Right kidney (tissue), 1 donor: ENCODE measurements at regions not wholly inside any gene's neighbourhood (a gene's known extent, or its start where the extent isn't known, plus 50 kb on each side); places are given as distances from the start of the nearest gene placed in this dataset.

Source experiments
- DNase-seq: peaks from one replicate; pipeline ENCODE4 v3.0.0-alpha.2; 2016

DNA sequence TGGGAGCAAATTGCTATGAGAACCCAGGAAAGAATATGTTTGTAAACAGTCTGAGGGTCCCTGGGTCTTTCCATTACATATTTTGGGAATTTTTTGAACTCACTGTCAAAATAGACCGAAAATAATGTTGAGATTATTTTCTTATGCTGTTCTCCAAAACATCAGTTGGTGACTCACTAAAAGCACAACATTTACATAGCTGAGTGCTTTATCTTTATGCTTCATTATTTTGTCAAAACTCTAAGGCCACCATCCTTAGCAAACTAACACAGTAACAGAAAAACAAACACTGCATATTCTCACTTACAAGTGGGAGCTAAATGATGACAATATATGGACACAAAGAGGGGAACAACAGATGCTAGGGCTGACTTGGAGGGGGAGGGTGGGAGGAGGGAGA is 459.3 kb downstream of the ADGRL2 start:
- no peak for DNase-seq

GRCh38 chr1:82258887-82259286 is 458.2 kb downstream of the ADGRL2 start:
- no peak for DNase-seq

GRCh38 chr1:82246050-82246449 is 445.3 kb downstream of the ADGRL2 start:
- no peak for DNase-seq

- DNase-seq: no peak
These were observed 444.7 kb downstream of the ADGRL2 start for GRCh38 chr1:82245345-82246014.

DNA sequence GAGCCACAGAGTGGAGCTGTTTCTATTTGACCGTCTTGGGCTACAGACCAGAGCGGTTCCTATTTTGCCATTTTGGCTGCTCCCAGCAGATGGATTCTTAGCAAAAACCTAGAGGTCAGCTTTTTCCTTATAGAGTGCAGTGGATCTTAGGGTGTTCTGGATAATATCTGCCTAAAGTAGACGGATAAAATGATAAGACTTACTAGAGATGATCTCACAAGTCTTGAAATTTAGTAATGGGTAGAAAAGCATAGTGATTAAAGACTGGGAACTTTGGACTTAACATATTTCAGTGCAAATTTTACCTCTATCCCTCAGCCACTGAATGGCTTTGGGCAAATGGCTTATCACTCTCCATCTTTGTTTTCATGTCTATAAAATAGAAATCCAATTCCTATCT is 439.8 kb downstream of the ADGRL2 start:
- DNase-seq: no peak

DNA sequence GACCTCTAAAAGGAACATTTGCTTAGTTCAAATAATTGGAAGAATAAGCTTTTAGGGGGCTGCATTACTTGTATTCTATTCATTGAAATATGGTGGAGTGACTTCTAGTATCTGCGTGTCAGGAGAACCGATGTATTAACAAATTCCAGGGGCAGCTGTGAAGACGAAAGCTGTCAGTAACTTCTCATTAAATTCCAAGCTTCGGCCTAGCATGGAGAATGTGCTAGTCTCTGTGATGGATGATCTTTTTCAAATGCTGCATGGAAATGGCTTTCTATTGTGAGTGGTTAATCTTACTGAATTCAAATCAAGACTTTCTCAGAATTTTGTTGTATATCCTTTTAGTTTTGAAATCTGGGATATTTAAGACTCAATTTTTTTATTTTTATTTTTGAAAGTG is 429.9 kb downstream of the ADGRL2 start:
- no peak for DNase-seq

DNA sequence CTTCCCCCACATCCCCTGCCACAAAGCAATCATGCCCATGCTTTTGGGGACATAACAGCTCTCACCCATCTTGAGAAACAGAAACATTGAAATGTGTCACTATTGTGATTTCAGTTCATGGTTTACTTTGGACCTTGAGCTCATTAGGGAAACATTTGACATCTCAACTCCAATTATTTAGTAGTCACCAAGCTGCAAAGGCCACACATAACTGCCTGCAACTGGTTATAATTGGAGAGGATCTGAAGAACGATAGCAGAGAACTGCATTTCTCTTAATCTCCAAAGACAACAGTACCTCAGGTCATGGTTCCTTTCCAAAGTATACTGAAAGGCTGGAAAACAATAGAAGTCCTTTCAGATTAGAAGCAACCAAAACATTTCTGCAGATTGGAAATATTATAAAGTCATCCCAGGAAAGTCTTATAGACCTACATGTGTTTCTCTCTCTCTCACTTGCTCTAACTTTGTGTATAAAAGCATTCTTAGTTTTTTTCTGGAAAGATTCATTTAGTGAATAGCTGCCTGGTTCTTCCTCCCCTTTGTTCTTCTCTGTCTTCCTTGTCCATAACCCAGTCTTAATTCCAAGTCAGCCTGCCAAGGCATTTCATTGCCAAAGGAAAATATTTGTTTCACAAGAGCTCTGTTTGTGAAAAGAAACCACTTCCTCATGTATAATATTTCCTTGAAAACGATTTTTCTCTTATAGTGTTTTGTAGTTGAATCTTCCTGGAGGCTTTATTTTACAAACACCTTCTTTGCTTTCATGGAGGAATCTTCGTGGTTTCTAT is 426.8 kb downstream of the ADGRL2 start:
- no peak for DNase-seq

- DNase-seq: no peak
These were observed 425.4 kb downstream of the ADGRL2 start for GRCh38 chr1:82226186-82226505.

- DNase-seq: no peak
These were observed 424.9 kb downstream of the ADGRL2 start for GRCh38 chr1:82225421-82226185.

DNA sequence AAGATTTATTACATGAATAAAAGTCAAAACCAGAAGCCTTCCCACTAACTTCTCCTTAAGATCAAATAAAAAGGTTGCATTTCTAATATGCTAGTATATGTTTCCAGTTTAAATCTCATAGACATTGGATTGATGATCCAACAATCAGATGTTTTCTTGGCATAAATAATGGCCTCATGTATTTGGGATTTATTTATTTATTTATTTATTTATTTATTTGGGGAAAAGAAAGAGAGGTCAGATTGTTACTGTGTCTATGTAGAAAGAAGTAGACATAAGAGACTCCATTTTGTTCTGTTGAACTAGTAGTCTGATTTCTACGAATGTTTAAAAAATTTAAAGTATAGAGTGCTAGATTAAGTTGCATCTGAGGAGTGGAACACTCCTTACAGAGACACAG is 422.4 kb downstream of the ADGRL2 start:
- DNase-seq: no peak

DNA sequence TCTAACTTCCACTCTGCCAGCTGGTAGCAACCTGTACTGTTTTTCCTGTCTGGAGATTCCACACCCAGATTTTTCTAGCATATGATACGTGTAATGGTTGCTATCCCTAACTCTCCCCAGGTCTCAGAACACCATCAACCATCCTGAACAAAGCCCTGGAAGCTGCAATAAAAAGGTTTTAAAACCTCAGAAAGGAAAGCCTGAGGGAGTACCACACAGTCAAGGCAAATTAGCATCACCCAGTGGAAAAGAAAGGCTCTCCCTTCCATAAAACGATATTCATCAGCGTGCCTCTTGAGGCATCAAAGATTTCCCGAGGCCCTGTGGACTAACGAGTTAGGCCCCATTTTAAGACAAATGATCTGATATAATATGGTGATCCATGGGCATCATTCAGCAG is 421.0 kb downstream of the ADGRL2 start:
- no peak for DNase-seq

GRCh38 chr1:82220754-82221153 is 420.0 kb downstream of the ADGRL2 start:
- no peak for DNase-seq

GRCh38 chr1:82219841-82220240 is 419.1 kb downstream of the ADGRL2 start:
- DNase-seq: no peak

DNA sequence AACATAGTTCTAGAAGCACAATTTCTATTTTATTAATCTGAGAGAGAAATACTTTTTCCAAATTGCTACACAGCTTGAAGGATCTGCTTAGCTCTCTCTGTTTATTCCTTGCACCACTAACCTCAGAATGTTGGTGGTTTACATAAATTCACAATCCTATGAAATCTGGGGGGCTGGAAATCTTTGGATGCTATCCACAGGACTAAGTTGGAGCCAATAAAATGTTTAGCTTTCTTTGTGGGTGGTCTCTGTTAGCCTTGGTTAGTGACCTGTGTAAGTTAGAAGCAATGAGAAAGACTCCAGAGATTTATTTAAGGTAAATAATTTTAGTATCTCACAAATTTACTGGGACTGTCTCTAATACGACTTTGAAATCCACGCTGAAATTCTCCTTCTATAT is 418.1 kb downstream of the ADGRL2 start:
- no peak for DNase-seq

DNA sequence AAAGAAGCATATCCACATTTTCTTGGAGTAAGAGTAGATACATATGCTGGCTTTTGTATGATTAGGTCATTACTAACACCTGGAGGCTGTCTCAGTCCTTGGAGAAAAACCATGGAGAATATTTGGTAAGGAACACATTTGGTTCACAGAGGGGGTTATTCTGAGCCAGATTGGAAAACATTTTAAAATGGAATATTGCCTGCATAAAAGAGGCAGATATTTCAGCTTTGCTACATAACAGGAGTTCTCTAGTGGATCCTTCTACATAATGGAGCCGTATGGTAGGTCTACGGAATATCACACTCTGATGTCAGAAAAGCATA is 415.1 kb downstream of the ADGRL2 start:
- no peak for DNase-seq

DNA sequence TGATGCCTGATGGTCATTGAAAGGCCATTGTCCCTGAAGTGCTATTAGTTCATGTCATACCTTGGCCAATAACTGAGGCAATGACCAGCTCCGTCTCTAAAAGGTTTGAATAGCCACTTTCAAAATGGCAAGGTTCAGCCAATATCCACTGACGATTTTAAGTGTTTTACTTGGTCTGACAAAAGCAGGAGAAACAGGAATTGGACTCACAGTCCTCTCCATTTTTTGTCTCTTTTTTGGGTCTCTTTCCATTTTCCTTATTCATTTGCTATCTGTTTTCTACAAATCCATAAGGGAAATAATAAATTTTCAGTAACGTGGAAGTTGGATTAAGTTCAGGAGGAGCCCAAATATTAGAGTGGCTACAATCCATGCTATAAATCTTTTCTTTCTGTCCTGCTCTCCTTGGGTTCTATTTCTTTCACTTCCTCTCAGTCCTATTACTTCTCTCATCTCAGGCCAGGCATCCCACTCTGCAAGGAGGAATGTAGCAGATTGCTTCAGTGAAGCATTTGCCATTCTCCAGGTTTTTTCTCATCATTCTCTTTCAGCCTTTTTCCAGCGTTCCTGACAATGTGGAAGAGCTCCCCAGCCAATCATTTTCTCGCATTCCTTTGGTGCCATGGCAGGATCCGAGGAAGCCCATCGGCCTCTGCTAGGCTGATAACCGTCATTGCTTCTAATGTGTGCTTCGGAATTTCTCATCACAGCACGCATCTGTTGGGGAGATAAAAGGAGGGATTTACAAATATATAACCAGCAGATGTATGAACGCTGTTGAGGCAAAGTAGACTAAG is 414.5 kb downstream of the ADGRL2 start:
- DNase-seq: peak; percentile 7

- no peak for DNase-seq
These were observed 413.9 kb downstream of the ADGRL2 start for GRCh38 chr1:82214606-82215005.

DNA sequence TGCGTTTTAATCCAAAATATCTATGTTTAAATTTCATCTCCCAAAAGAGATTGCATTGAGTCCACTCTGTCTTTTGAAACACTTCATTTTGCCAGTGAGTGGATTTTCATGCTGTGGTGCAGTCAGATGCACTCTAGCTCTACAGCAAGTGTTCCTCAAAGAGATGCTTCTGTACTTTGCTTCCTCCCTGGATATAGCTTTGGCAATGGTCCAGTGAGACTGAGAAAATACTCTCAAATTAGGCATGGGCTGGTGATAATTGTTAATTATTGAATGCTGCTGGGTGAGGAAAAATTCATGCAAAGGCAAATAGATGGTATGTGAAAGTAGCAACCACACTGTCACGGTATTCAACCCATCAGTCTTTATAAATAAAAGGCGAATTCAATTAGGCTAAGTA is 396.9 kb downstream of the ADGRL2 start:
- DNase-seq: no peak

DNA sequence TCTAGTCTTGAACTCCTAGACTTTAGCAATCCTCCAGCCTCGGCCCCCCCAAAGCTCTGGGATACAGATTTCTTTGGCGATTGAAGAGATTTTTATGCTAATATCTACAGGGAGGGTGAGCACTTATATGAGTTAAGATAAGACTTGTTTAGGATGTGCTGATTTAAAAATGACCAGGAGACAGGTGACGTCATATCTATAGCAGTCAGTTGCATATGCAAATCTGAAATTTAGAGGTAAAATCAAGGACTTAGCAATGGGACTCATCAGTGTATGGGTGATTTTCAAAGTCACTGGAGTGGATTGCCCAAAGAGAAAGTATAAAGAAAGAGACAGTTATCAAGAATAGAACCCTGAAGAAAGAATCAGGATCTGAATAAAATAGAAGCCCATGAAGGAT is 394.5 kb downstream of the ADGRL2 start:
- DNase-seq: no peak

GRCh38 chr1:82185084-82185483 is 384.4 kb downstream of the ADGRL2 start:
- DNase-seq: no peak

- DNase-seq: no peak
These were observed 381.1 kb downstream of the ADGRL2 start for GRCh38 chr1:82181846-82182245.

GRCh38 chr1:82179131-82179530 is 378.4 kb downstream of the ADGRL2 start:
- DNase-seq: no peak

GRCh38 chr1:82177192-82177591 is 376.5 kb downstream of the ADGRL2 start:
- DNase-seq: no peak
